Embryonic facial prominence (tissue), 1 donor: ENCODE measurements at regions not wholly inside any gene's neighbourhood (a gene's known extent, or its start where the extent isn't known, plus 50 kb on each side); places are given as distances from the start of the nearest gene placed in this dataset.
"Not testable (repeated sequence)": the region's sequence is repeated elsewhere in the genome, so short reads cannot be mapped to it uniquely, and the experiment has no call there.

ENCODE experiments used
- DNase-seq: peaks from one replicate; pipeline ENCODE4 v3.0.0-alpha.2; 2016; ENCODE audit errors: extremely low spot score

DNA sequence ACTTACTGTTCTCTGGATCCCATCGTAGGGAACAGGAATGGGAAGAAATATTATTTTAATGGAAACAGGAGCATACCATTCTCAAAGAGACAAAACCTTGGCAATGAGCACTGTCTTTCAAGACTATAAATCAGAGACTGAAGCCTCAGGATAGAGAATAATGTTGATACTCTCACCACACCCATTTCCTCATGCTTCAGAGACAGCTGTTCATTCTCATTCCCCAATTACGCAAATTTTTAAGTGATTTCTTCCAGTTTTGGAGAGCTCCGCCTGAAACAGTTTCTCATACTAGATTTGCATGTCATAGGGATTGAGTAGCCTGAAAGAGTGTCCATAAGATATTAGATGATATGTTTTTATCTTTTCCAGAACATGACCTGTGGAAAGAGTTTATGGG, 290.5 kb upstream of the RASA1 start:
- no peak for DNase-seq

DNA sequence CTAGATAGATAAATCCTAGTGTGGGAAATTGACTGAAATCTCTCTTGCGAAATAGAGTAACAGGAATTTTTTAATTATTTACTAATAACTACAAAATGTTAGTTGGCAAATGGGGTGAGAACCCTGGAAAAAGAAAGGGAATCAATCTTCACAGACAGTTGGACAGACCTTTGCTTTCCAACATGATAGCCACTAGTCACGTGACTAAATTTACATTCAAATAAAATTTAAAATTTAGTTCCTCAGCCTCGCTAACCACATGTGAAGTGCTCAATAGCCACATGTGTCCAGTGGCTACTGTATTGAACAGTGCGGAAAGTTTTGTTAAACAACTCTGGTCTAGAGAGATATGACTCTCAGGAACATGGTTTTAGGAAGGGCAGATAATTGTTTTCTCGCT, 289.9 kb upstream of the RASA1 start:
- DNase-seq: no peak

DNA sequence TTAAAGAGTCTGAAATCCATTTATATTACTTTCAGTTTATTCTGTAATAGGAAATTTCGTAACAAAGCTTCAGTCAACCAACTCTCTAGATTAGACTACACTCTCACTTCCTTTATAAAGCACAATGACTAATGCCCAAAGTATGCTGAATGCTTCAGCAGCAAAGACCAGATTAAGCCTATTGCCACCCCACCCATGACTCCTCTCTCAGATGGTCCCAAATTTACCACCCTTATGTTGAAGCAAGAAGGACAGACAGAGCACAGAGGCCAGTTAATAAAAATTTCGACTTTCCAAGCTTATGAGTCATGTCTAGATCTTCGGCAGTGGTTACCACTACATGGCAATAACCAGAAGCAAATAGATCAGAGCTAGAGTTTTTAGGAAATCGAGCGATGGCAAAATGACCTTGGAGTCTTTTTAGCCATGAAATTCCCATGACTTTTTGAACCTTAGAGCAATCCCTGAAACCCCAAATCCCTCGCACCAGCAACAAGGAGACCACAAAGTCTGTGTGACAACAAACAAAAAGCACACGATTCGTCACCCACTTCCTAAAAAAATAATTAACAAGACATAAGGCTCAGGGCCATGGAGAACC, 287.8 kb upstream of the RASA1 start:
- no peak for DNase-seq

DNA sequence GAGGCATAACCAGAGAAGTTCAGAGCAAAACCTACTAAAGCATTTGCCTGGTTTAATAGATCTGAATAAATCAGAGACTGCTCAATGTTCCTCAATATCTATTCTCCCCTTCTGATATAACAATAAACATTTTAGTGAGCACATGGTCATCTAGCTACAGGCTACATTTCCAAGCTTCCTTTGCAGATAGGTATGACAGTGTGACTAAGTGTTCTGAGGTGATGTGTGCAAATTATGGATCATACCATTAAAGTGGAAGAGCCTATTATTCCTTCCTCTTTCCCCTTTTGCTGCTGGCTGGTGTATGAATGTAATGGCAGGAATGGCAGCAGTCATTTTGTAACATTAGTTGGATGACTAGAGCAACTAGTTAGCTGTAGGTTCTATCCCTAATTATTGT, 285.8 kb upstream of the RASA1 start:
- no peak for DNase-seq

GRCh38 chr5:86983208-86983607, 284.5 kb upstream of the RASA1 start:
- no peak for DNase-seq

GRCh38 chr5:86986837-86987236, 280.8 kb upstream of the RASA1 start:
- no peak for DNase-seq

GRCh38 chr5:86997516-86997915, 270.2 kb upstream of the RASA1 start:
- no peak for DNase-seq

DNA sequence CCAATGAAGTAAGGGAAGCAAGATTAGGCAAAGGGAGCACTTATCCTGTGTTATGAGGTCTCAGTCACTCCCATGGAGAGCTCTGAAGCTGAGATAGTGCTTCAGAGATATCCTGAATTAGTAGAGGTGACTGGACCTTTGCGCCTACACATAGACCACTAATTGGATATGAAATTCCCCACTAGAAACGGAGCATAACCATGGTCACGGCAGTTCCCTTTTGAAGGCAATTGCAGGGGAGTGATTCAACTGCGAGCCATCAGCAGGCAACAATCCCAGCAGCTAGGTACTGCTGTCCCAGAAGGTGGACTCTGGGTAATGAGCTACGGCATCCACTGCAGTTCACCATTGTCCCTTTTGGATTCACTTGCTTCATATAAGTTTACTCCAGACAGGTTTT, 267.7 kb upstream of the RASA1 start:
- no peak for DNase-seq

DNA sequence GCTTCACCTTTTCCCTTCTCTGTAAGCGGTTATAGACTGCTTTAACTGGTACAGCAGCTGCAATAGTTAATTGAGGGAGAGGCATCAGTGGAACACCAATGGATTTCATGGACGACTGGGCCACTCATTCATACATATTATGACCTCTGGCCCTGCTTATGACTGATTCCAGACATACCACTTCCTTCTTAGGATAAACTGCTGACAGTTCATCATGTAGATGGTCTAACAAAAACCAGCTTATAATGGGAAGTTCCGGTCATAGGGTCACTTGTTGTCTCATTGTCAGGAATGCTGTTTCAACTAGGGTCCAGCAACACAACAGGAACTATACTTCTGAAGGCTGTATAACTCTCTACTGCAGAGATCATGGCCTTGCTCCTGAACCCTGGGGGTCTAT, 265.2 kb upstream of the RASA1 start:
- DNase-seq: no peak

- no peak for DNase-seq
Measured at GRCh38 chr5:87004101-87004500, 263.6 kb upstream of the RASA1 start.

DNA sequence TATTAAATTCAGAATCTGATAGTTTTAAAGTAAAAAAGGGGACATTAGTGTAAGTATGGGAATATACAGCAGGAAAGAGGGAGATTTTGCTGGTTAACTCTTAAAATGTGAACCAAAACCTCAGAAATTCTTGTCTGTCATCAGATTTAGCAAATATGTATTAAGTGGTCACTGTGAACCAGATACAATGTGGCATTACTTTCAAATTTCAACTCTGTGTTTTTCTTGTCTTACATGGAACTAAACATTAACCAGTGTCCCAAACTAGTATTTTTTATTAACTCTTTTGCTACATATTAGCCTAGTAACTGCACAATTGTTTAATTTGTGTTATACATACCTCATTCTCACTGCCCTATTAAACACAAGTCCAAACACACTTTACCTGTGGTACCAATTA, 259.9 kb upstream of the RASA1 start:
- no peak for DNase-seq

GRCh38 chr5:87008751-87009560, 258.7 kb upstream of the RASA1 start:
- no peak for DNase-seq

GRCh38 chr5:87010736-87011135, 256.9 kb upstream of the RASA1 start:
- no peak for DNase-seq

DNA sequence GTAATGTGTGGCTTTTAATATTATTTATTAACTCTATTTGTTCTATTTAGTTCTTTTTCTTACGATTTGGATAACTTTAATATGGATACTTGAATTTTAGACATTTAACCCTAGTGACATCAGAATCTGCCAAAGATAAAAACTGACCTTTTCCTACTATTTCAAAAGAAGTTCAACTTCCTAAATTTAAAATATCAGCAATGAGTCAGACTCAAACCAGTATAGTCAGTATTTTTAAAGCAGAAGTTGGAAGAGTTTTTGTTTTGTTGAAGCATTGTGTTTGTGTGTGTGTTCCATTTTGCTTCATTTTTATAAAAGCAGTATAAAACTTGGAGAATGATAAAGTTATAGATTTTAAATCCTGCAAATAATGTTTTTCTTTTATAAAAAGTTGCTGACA, 251.8 kb upstream of the RASA1 start:
- DNase-seq: no peak

DNA sequence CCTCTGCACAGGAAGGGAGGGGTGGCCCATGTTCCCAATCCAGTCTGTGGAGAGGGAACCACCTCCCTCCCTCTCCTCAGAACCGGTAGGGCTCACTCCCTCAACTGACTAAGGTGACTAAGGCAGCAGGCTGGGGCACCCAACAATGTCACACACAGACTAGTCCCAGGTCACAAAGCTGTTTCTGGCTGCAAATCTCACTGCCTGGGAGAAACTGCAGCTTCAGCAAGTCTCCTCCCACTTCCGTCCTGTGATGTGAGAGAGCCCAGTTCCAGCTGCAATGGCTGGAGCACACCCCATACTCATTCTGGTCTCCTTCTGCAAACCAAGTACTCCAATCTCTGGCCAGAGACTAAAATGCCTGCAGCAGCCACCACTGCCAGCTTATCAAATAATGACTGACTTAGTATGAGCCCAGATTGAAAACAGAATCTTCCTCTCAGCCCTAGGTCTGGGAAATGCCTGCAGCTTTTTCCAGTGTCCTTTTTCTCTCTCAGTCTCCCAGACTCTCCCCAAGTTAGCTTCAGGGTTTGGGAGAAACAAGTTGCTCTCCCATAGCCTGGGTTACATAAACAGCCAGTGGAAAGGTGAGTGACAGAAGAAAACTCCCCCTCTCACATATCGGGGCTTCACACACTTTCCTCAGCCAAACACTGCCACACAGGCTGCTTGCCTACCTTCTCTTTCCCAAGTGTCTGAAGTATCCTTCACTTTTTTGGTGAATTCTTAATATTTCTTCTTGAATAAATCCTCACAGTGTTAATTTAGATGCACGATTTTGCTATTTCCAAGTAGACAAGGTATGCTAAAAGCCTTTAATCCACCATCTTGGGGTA, 247.4 kb upstream of the RASA1 start:
- no peak for DNase-seq

DNA sequence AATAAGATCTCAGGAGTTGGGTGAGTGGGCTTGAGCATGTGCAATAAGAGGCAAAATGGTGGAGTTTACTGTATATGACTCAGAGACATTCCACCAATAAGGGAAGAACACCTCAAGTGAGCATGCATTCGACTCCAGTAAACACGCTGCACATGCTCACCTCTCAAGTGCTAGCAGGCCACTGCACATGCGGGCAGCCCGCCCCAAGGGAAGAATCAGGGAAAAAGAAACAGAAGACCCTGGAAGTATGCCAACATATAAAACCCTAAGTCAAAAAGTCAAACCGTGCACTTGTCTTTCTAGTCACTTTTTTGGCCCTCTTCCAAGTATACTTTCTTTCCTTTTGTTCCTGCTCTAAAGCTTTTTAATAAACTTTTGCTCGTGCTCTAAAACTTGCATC, 245.3 kb upstream of the RASA1 start:
- DNase-seq: no peak

GRCh38 chr5:87027570-87027969, 240.1 kb upstream of the RASA1 start:
- no peak for DNase-seq

GRCh38 chr5:87029951-87030350, 237.7 kb upstream of the RASA1 start:
- no peak for DNase-seq

DNA sequence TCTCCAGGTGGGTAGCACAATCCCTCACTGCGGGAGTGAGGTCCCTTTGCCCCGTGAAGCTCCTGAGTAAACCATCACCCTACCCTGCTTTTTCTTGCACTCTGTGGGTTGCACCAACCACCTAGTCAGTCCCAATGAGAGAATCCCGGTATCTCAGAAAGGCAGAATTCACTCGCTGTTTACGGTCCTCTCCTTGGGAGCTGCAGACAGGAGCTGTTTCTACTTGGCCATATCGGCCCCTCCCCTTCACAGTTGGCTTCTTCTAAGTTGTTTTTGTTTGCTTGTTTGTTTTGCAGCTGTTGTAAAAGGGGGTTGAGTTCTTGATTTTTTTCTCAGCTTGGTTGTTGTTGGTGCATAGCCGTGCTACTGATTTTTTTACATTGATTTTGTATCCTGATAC, 237.0 kb upstream of the RASA1 start:
- no peak for DNase-seq

GRCh38 chr5:87034557-87034956, 233.1 kb upstream of the RASA1 start:
- DNase-seq: no peak

DNA sequence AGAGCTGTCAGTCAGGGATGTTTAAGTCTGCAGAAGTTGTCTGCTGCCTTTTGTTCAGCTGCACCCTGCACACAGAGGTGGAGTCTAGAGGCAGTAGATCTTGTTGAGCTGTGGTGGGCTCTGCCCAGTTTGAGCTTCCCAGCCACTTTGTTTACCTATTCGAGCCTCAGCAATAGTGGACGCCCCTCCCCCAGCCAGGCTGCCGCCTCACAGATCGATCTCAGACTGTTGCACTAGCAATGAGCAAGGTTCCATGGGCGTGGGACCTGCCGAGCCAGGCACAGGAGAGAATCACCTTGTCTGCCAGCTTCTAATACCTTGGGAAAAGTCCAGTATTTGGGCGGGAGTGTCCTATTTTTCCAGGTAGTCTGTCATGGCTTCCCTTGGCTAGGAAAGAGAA, 225.1 kb upstream of the RASA1 start:
- no peak for DNase-seq

DNA sequence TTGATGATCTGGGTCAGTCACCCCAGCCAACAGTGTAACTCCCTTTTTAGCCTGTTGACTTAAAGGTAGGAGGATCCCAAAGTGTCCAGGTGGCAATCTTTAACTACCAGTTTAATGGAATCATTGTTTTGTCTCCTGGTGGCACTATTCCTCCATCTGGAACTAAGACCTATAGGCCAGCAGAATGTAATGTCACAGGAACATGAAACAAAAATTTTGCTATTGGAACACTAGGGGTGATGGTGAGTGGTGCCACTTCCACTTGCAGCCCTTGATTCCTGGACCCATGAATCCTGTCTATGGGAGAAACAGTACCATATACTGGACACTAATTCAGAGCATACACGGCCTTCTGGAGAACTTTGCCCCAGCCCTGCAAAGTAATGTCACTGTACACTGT, 219.5 kb upstream of the RASA1 start:
- no peak for DNase-seq

GRCh38 chr5:87049012-87049411, 218.7 kb upstream of the RASA1 start:
- DNase-seq: not testable (repeated sequence)
